HT-29 (cell line): ENCODE measurements at regions not wholly inside any gene's neighbourhood (a gene's known extent, or its start where the extent isn't known, plus 50 kb on each side); places are given as distances from the start of the nearest gene placed in this dataset.
"Not testable (repeated sequence)": the region's sequence is repeated elsewhere in the genome, so short reads cannot be mapped to it uniquely, and the experiment has no call there.

Experiments used
- DNase-seq: peaks from one replicate; pipeline ENCODE4 v3.0.0-alpha.2; 2015; ENCODE audit warnings: low spot score

GRCh38 chr7:86372262-86372661, 271.4 kb upstream of the GRM3 start:
- no peak for DNase-seq

- DNase-seq: no peak
Observed at GRCh38 chr7:86366946-86367345, 276.8 kb upstream of the GRM3 start.

GRCh38 chr7:86340407-86340806, 303.3 kb upstream of the GRM3 start:
- not testable (repeated sequence) for DNase-seq

- no peak for DNase-seq
Observed at GRCh38 chr7:86339051-86339450, 304.7 kb upstream of the GRM3 start.

DNA sequence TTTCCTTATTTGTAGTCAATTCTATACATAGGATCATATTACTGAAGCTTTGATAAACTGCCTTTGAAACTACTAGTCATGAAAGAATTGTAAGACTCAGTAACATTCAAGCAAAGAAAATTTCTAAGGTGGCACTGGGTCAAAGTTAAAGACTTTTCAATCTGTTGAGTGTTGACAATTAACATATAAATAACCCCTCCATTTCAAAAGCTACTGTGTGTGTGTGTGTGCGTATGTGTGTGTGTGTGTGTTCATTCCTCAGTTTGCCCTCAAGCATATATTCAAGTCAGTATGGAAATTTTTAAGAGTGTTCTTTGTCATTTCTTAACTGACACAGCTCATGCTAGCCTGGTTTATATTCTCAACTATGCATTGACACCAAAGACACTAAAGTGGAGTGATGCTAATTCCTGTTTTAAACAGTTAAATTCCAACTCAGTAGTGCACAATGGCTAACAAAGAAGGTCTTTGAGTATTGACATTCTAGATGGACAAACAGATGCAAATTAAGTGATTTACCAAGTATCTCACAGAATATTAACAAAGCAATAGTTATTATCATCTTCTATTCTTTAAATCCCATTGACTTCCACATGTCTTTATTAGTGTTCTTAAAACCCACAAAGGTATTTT, 314.8 kb upstream of the GRM3 start:
- DNase-seq: no peak

DNA sequence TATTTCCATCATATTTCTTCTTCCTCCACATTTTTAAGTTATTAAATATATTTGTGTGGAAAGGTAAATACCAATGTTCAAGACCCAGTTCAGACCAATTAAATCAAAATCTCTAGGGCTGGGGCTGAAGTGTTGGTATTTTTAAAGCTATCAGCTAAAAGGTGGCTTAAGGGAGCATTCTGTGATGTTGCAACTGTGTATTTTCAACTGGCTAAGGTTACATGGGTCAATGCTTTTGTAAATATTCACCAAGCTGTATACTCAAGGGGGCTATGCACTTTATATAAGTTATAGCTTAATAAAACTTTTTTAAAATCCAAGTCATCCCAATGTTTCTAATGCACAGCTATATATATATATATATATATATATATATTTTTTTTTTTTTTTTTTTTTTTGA, 316.9 kb upstream of the GRM3 start:
- DNase-seq: no peak

DNA sequence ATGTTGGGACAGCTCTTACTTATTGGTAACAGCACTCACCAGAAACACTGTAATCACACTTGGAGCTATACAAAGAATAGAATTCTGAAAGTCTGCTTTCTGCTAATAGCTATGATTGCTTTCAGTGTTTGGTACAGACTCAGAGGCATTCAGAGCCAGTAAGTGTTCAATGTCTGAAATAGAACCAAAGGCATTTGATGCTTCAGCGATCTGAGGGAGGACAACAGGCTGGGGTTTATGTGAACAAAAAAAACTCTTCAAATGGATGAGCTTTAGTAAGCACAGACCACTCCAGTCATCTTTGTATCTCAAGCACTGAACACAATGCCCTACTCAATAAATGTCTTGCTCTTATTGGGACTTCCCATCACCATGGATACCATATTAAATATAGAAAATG, 322.8 kb upstream of the GRM3 start:
- no peak for DNase-seq

GRCh38 chr7:86320341-86320740, 323.4 kb upstream of the GRM3 start:
- no peak for DNase-seq

DNA sequence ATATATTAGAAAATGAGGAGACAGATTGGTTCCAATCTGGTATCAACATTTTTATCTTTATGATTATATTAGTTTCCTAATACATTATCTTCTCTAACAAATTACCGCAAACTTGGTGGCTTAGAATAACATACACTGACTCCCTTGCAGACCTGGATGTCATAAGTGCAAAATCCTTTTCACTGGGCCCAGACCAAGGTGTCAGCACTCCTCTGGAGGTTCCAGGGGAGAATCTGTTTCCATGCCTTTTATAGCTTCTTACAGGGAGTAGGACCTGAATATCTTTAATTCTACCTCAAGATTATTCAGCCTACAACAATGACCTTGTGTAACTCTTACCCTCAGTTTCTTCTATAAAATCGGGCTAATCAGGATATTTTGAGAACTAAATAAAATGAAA, 329.9 kb upstream of the GRM3 start:
- DNase-seq: no peak

GRCh38 chr7:86301301-86301700, 342.4 kb upstream of the GRM3 start:
- no peak for DNase-seq

- no peak for DNase-seq
Observed at GRCh38 chr7:86295526-86295925, 348.2 kb upstream of the GRM3 start.

DNA sequence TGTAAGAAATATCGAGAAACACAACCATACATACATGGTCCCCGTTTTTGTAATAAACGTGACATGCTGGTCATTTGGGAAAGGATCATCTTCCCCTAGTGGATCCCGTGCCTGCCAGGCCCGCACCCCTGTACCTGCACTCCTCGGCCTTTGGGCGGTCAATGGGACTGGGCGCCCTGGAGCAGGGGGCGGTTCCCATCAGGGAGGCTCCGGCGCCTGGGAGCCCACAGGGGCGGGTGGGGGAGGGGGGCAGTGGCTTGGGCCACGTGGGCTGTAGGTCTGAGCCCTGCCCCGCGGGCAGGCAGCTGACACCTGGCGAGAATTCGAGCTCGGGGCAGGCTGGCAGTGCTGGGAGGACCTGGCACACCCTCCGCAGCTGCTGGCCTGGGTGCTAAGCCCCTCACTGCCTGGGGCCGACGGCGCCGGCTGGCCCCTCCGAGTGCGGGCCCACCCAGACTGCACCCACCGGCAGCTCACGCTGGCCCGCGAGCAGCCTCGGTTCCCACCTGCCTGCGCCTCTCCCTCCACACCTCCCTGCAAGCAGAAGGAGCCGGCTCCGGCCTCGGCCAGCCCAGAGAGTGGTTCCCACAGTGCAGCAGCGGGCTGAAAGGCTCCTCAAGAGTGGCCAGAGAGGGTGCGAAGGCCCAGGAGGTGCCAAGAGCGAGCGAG, 361.6 kb upstream of the GRM3 start:
- DNase-seq: no peak

DNA sequence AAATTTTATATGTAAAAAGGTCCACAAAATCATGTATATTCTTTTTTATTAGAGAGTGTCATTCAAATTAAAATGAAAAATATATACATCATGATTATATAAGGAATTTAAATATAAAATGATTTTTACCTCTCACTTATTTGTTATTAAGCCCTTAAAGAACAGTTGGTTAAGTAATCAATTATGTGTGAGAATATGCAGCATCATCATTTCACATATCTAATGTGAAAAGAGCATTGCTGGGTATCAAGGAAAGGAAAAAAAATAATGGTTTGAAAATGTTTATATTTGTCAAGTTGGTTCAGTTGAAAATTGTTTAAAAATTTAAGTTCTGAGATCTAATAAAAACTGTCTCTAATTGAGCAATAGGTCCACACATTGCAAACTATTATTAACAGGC, 363.6 kb upstream of the GRM3 start:
- no peak for DNase-seq

DNA sequence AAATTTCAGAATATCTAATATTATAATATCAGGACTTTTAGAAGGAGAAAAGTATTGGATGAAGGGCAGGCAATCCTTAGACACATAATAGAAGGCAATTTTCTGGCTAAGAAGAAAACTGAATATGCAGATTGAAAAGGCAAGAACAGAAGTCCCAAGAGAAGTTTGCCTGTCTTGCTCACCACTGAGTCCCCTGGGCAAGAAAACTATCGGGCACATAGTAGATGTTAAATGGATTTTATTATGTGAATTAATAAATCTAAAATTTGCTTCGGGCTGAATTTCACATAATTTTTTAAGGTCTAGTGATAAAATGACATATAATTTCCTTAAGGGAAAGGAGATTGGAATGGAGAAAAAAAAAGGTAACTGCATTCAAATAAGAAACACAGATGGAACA, 380.9 kb upstream of the GRM3 start:
- no peak for DNase-seq

DNA sequence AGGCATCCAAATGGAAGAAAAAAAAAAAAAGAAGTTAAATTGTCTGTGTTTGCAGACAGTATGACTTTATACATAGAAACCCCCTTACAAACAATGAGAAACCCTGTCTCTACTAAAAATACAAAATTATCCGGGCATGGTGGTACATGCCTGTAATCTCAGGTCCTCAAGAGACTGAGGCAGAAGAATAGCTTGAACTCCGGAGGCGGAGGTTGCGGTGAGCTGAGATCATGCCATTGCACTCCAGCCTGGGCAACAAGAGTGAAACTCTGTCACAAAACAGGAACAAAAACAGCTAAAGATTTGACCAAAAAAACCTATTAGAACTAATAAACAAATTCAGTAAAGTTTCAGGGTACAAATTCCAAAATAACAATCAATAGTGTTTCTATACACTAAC, 385.8 kb upstream of the GRM3 start:
- DNase-seq: no peak

- DNase-seq: no peak
Observed at GRCh38 chr7:86252406-86252805, 391.3 kb upstream of the GRM3 start.

- DNase-seq: no peak
Observed at GRCh38 chr7:86248977-86249376, 394.7 kb upstream of the GRM3 start.

GRCh38 chr7:86243171-86243570, 400.5 kb upstream of the GRM3 start:
- DNase-seq: no peak

- no peak for DNase-seq
Observed at GRCh38 chr7:86226191-86226590, 417.5 kb upstream of the GRM3 start.

DNA sequence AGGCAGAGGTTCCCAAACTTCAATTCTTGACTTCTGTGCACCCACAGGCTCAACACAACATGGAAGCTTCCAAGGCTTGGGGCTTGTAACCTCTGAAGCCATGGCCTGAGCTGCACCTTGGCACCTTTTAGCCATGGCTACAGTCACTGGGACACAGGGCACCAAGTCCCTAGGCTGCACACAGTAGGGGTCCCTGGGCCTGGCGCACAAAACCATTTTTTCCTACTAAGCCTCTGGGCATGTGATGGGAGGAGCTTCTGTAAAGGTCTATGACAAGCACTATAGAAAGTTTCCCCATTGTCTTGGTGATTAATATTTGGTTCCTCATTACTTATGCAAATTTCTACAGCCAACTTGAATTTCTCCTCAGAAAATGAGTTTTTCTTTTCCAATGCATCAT, 420.9 kb upstream of the GRM3 start:
- no peak for DNase-seq

DNA sequence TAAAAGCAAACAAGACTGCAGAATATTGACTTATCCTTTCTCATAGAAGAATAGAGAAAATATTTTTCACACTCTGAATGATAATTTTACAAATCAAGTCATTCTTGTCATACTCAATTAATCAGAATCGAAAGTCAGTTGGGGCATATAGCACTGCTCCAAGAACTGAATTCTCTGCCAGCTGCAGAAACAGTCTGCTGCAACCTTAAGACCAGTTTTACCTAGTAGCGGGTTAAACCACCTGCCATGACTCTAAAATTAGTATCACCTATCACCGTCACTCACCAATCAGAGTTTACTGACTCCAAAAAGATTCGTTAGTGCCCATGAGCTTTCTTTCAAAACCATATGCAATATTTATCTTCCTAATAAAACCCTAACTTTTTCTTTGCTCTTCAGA, 429.0 kb upstream of the GRM3 start:
- DNase-seq: no peak

GRCh38 chr7:86212976-86213375, 430.7 kb upstream of the GRM3 start:
- no peak for DNase-seq

DNA sequence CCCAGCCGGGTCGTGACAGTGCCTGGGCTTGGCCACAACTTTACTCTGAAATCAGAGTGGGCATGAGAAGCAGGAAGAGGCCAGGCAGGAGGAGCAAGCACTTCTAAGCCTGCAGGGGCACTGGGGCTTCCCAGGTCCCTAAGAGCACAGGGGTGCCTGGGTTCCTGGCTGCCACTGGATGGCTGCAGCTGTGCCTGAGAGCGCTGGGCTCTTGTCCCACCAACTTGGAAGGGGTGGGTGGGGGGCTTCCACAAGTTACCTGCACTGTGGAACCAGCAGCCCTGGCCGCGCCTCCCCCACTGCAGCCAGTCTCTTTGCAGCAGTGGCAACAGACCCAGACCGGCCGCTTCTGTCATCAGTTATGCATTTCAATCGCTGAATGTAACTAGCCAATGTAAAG, 434.7 kb upstream of the GRM3 start:
- no peak for DNase-seq

DNA sequence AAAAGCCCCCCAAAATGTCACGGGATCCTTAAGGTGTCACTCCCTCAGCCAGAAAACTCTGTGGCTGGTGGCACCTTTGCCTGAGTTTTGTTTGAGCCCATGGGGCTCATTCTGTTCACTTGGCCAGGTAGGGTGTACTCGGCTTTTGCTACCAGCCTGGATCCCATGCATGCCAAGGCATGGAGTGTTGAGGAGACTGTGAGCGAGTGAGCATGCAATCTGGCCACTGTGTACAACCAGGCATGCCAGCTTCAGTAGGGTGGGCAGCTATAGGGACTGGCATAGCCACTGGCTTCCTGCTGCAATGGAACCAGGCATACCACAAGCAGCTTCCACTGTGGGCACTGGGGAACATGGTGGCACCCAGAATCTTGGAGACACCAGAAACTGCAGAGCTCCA, 436.0 kb upstream of the GRM3 start:
- no peak for DNase-seq
